C4-2B (cell line): ENCODE measurements at regions not wholly inside any gene's neighbourhood (a gene's known extent, or its start where the extent isn't known, plus 50 kb on each side); places are given as distances from the start of the nearest gene placed in this dataset.

Experiments
- CTCF ChIP-seq: fragments of 450-650 bp; conservative IDR thresholded peaks from 2 replicates; pipeline ENCODE4 v1.5.1; 2017; ENCODE audit warnings: mild to moderate bottlenecking
- ZFX ChIP-seq: fragments of 450-650 bp; IDR thresholded peaks from 2 replicates; pipeline ENCODE4 v1.6.1; 2017

GRCh38 chr7:110257673-110258072 is 833.3 kb upstream of the LRRN3 start:
- TF ChIP-seq CTCF (no peak), ZFX (no peak)
